ENCODE measurements at regions not wholly inside any gene's neighbourhood (a gene's known extent, or its start where the extent isn't known, plus 50 kb on each side); places are given as distances from the start of the nearest gene placed in this dataset.

GRCh38 chr7:80066639-80067038 is 68.0 kb upstream of the GNAI1 start:
- TF ChIP-seq CTCF (conservative IDR thresholded peaks at IDR 0.05) (no peak), ZFX (IDR thresholded peaks at IDR 0.05) (no peak)

Data from C4-2B (cell line).